Stimulated activated CD4-positive, alpha-beta T cell treated with anti-CD3 and anti-CD28 coated beads, Interleukin-15, amount 100 ng/mL, for 24 hours (primary cell): ENCODE measurements at regions not wholly inside any gene's neighbourhood (a gene's known extent, or its start where the extent isn't known, plus 50 kb on each side); places are given as distances from the start of the nearest gene placed in this dataset.

Experiments
- DNase-seq: peaks from one replicate; pipeline ENCODE4 v3.0.0-alpha.2; 2020

DNA sequence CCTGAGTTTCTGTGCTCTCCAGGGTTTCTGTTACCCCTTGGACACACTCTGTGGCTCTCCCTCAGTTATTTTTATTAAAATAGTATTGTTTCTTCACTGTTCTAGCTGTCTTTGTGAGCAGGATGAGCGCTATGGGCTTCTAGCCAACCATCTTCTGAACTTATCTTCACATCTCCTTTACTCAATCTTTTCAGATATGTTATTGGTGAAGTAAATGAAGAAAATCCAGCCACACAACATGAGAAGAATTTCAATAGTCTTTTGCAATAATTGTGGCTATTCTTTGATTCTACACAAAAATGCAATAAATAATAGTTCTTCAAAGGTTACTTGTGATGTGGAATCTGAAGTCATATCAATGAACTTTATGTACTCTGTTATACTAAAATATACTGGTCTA, 80.3 kb upstream of the CAMK1G start:
- DNase-seq, result no peak

DNA sequence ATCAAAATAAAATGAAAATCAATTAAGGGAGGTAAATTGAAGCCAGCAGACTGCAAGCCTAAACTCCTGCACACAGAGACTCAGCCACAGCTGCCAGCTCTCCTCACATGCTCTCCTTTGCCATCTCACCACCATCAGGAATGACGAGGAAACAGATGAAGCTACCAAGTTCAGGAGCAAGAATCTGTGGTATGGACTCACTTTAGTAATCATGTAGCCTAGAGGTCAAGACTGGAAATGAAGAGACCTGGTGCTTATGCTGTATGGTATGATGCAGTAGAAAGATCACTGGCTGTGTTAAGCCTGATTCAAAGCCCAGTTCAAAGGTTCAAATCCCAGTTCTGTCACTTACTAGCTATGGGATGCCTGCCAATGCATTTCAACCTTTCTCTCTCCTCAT, 78.9 kb upstream of the CAMK1G start:
- DNase-seq, result no peak

DNA sequence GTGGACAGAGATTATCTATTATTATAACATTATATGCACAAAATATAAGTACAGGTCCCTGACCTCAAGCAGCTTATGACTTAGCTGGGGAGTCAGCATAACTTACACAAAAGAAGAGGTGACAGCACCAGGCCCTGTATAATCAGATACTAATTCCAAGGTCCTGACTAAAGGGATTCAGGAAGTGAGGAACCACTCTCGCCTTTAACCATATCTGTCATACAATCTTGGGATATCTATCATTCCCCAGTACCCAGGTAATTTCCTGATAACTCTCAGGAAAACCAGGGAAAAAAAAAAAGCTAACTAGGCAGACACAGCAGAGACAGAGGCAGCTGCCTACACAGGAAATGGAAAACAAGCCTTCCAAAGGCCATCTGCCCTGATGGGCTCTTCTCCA, 78.5 kb upstream of the CAMK1G start:
- DNase-seq, result no peak

DNA sequence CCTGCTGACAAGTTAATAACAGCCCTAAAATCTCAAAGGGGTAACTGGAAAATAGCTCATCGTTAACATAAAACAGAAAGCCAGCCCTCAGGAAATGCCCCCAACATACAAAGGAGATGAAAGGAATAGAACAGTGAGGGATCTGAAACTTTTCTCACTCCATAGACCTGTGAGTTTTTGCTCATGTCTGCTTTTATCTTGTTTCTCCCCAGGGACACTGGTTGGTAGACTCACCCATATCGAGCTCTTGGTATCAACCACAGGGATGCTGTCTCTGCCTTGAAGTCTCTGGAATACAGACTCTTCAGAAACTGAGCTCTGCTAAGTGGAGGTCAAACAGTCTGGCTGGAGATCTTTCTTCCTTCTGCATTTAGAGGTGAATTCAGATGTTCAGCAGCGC, 77.4 kb upstream of the CAMK1G start:
- no peak for DNase-seq

DNA sequence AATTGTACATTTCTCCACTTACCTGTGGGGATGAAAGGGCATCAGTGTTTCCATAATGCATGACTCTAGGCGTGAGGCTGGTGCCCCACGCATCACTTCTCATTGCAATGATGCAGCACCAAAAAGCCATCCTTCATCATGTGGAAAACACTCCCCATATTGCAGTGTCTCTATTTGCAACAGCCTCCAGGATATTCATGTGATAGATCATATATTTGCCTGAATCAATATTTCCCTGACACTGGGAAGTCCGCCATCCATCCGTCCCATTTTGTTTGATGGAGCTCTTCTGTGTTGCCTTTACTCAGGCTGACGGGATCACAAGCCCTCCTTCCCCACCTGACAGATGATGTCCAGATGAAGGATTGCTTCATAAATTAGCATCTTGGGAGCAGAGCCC, 74.5 kb upstream of the CAMK1G start:
- no peak for DNase-seq

DNA sequence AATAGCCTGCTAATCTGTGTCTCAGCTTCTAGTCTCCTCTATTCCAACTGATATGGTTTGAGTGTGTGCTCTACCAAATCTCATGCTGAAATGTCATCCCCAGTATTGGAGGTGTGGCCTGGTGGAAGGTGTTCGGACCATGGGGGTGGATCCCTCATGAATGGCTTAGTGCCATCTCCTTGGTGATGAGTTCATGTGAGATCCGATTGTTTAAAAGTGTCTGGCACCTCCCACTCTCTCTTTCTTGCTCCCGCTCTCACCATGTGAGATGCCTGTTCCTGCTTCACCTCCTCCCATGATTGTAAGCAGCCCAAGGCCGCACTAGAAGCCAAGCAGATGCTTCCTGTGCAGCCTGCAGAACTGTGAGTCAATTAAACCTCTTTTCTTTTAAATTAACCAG, 73.5 kb upstream of the CAMK1G start:
- DNase-seq, result no peak

DNA sequence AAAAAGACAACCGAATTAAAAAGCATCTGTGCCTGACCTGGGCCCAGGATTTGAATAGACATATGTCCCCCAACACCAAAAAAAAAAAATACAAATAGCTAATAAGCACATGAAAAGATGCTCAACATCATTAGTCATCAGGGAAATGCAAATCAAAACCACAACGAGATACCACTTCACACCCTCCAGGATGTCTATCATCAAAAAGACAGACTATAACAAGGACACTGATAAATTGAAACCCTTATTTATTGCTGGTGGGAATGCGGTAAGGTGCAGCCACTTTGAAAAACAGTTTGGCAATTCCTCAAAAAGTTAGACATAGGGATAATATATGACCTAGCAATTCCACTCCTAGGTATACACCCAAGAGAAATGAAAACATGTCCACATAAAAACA, 72.3 kb upstream of the CAMK1G start:
- no peak for DNase-seq

DNA sequence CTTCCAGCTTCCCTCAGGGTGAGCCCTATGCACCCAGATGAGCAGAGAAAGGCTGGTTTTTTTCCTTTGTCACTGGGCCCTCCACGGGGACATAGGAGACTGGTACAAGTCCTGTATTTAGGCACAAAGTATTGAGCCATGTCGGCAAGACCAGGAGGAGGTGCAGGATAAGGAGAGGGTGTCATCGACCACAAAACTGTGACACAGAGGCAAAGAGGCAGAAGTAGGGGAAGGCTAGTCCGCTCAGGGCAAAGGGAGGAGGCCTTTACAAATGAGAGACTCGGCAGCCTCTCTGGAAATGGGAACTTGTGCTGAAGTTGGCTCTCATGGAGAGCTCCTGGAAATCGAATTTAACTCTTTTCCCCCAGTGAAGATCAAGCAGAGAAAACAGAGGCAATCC, 70.7 kb upstream of the CAMK1G start:
- DNase-seq, result no peak

DNA sequence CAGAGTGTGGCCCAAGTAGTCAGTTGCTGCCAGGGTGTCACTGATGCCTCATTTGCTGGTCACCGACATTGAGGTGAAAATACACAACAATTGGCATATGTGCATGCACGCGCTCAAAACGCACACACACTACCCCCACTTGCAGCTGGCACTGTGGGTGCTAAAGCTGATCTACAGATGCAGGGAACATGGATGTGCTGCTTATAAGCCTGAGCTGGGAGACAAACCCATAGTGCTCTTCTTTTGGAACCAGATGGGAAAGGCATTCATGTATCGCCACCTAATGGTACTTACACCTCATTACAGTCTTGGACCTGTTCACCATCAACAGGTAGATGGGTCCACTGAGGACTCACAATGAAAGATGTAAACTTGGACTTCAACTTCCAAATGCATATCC, 70.3 kb upstream of the CAMK1G start:
- no peak for DNase-seq

DNA sequence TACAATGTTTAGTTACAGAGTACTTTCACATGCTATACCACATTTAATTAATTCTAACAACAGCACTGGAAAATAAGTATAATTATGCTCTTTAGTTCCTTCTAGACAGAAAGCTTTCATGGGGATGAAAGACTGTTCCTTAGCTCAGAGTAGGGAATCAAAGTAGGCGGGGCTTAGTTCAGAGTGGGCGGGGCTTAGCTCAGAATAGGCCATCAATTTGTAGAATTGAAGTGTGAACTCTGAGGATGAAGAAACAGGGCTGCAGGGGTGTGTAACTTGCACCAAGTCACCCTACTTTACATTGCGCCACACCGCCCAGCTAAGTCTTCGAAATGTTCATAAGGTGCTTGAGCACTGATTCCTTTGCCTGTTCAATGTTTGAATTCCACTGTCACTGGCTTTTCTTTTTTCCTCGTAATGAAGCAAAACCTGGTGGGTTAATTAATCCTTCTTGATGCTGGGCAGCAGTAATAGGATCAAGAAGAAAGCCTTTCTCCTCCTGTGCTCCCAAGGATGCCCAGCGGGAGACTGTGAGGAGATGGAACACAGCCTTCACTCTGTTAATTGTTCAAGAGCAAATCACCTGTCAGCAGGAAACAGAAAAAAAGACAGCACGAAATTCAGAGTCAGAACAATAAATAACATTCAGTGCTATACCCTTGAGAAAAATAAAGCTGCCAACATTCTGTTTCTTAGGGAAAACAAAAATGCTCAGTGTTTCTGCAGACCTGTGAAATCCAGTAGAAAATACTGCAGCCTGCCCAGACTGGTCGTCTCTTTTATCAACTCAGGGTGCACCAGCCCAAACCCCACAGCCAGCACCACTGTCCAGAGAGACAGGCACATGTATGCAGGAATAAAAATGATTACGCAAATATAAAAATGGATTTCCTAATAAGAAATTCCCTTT, 66.5 kb upstream of the CAMK1G start:
- no peak for DNase-seq

DNA sequence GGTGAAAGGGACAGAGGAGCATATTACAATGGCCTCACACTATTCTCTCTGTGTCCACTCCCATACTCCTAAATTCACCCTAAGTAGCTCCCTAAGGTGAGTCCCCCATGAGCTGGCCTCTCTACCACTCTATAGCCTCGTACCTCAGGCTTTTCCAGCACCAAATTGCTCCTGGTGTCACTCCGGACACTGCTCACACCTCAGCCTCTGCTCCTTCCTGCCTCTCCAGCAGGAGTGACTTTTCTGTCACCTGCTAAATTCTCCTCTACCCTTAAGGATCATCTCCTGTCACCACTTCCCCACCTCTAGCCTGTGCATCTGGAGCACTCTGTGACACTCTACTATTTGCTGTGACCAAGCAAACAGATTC, 65.8 kb upstream of the CAMK1G start:
- DNase-seq, result no peak

DNA sequence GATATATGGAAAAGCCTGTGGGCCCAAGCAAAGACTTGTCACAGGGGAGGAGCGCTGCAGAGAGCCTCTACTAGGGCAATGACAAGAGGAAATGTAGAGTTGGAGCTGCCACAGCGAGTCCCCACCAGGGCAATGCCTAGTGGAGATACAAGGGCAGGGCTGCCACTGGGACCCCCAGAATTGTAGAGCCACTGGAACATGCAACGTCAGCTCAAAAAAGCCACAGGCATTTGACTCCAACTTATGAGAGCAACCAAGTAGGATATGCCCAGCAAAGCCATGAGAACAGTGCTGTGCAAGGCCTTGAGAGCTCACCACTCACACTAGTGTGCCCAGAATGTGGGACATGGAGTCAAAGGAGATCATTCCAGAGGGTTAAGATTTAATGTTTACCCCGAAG, 63.7 kb upstream of the CAMK1G start:
- no peak for DNase-seq

DNA sequence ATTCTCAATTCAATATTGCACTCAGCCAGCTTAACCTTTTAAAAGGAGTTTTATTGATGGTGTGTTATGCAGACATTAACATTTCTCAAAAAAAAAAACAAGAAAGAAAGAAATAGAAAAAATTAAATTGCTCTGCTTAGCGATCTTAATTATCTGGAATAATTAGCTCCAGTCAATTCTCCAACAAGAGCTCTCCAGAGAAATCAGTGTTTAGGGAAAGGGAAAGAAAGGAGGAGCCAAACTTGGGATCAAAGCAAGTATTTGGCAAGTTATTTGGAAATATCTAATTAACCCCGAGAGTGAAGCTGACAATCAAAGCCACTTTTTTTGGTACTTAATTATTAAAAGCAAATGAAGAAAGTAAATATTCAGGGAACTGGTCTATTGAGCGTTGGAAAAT, 60.7 kb upstream of the CAMK1G start:
- no peak for DNase-seq

DNA sequence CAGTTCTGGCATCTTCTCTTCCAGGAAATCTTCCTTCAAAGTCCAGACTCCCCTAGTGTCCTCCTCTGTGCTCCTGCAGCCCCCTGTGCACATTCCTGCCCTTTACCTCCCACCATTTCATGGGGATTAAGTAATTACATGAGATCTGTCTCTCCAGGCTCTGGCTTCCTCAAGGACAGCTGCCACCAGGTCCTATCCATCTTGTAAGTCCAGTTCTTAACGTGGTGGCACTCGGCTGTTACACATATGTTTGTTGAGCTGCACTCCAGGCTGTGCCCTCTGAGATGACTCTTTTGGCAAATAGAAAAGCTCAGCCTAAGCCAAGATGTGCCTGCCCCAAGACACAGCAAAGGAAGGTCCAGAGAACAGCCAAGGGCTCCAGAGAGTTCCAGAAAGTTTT, 57.4 kb upstream of the CAMK1G start:
- DNase-seq, result no peak

DNA sequence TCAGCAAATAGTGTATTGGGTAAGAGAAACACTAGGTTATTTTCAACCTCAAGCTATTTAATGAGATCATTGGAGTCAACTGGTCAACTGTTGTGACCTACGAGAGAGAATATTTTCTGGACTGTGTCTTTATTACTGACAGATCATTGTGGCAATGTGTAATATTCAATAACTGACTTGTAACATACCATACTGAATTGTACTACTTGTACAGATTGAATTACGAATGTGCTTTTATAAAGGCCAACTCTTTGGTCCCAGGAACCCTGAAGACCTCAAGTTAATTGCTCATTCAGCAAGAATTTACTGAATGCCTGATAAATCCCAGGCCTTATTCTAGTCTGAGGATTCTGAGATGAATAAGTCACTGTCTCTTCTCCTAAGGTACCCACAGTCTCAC, 56.1 kb upstream of the CAMK1G start:
- DNase-seq, result no peak

DNA sequence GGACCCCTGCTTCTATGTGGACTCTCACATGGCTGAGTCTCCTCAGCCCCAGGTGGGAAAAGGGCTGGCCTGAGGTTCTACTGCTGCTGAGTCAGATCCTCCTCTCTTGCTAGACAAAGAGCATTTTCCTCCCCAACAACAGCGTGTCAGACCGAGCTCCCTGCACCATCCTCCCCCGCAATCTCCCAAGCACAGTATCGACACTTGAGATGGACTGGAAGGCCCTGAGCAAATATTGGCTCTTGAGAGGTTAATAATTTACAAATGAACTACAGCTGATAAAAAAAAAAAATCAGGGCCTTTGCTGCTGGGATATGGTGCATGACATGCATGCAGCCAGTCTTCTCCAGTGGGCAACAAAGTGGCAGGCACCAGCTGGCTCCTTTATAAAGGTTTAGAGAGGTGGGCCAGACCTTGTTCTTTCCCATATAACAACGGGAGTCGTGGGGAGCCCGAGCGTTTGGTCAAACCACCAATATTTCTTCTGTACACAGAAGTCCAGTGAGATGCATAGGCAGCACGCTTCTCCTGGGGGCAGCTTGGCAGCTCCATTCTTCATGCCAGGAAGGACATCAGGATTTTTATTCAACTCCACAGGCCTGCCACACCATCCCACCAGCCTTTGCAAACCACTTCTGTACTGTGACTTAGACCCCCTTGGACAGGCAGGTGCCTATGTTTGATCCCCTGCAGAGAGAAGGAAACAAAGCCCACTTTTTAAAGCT, 55.4 kb upstream of the CAMK1G start:
- DNase-seq, result no peak

DNA sequence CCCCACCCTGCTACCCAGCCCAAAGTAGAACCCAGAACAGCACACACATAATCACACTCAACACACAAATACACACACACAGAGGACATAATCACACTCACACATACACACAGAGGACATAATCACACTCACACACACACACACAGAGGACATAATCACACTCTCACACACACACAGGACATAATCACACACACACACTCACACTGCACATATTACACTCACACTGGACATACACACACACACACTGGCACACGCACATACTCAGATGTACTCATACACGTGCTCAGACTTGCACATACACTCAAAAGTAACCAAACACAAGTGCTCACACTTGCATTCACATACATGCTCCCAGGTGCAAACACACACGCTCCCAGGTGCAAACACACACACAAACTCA, 54.3 kb upstream of the CAMK1G start:
- no peak for DNase-seq

DNA sequence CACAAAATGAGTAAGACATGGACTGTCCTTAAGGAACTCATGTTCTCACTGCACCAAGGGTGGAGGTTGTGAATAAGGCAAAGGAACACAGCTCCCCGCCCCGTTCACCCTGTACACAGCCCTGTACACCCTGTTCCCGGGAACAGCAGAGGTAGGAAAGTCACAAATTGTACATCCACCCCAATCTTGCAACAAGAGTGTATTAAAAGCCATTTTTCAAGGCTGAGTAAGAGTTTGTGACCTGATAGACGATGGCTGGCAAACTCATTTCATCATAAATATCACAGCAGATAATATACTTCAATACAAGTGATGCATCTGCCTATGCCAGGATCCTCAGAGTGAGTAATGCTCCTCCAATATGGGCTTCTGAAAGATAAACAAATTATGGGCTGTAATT, 52.5 kb upstream of the CAMK1G start:
- no peak for DNase-seq

DNA sequence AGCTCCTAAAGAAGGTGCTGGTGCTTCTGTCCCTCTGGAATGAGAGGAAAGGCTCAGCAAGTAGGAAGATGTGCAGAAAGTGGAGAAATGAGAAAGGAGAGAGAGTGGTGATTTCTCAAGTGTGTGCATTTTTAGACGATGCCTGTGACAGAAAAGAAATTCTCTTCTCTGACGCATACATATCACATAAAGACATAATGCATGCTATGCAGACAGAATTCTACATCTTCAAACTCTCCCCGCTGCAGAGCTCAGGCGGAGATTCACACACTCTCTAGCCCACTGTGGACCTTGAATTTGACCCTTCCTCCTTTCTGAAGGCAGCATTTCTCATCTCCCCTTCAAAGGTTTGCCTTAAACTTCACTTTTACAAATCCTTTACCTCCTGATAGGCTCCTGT, 52.0 kb upstream of the CAMK1G start:
- DNase-seq, result no peak
